D721Med (cell line): ENCODE measurements at regions not wholly inside any gene's neighbourhood (a gene's known extent, or its start where the extent isn't known, plus 50 kb on each side); places are given as distances from the start of the nearest gene placed in this dataset.

ENCODE experiments used
- DNase-seq: peaks from one replicate; pipeline ENCODE4 v3.0.0; 2011; ENCODE audit warnings: low spot score; ENCODE audit not compliant: insufficient read length
- FAIRE-seq: peaks from 2 replicates; lab custom pipeline; 2011; peaks lifted over from hg19 to GRCh38; lab: Jason Lieb, UNC
- TF ChIP-seq, protein P1 (sequence below): IDR thresholded peaks from 2 replicates; pipeline ENCODE4 v1.5.1; 2012; ENCODE audit warnings: mild to moderate bottlenecking, control low read depth; ENCODE audit not compliant: insufficient read depth; ENCODE audit errors: missing control alignments

DNA sequence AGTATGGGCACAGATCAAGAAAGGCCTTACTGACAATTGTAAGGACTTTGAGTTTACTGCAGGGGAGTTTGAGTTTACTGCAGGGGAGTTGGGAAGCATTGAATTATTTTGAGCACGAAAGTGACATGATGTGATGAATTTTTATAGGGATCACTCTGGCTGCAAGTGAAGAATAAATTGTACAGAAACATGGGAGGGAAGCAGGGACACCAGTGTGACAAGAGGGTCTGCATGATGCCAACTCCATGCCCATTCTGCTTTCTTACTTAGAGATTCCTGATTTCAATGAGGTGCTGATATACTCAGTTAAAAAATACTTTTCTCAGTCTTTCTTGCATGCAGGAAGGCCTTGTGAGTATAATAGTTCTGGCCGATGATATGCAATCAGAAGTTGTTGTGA, 234.4 kb downstream of the CENPF start:
- no peak for FAIRE-seq
- TF ChIP-seq, protein P1, sequence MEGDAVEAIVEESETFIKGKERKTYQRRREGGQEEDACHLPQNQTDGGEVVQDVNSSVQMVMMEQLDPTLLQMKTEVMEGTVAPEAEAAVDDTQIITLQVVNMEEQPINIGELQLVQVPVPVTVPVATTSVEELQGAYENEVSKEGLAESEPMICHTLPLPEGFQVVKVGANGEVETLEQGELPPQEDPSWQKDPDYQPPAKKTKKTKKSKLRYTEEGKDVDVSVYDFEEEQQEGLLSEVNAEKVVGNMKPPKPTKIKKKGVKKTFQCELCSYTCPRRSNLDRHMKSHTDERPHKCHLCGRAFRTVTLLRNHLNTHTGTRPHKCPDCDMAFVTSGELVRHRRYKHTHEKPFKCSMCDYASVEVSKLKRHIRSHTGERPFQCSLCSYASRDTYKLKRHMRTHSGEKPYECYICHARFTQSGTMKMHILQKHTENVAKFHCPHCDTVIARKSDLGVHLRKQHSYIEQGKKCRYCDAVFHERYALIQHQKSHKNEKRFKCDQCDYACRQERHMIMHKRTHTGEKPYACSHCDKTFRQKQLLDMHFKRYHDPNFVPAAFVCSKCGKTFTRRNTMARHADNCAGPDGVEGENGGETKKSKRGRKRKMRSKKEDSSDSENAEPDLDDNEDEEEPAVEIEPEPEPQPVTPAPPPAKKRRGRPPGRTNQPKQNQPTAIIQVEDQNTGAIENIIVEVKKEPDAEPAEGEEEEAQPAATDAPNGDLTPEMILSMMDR, result no peak

DNA sequence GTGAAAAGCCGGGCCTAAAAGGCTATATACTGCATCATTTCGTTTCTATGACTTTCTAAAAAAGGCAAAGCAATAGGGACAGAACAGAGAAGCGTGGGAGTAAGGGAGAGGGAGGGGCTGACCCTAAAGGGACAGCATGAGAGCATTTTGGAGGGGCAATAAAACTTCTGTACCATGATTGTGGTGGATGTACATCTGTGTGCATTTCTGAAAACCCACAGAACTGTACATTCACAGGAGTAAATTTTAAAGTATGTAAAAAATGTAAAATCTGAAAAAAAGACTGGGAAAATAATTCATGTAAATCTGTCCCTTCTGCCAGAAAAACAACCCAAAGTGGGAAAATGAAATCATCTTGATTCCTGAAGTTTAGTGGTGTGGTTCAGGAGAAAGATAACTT, 235.4 kb downstream of the CENPF start:
- DNase-seq (no peak), FAIRE-seq (no peak)
- TF ChIP-seq, protein P1, result no peak

More for the DNA sequence above, 234.4 kb downstream of the CENPF start:
- DNase-seq, result no peak

DNA sequence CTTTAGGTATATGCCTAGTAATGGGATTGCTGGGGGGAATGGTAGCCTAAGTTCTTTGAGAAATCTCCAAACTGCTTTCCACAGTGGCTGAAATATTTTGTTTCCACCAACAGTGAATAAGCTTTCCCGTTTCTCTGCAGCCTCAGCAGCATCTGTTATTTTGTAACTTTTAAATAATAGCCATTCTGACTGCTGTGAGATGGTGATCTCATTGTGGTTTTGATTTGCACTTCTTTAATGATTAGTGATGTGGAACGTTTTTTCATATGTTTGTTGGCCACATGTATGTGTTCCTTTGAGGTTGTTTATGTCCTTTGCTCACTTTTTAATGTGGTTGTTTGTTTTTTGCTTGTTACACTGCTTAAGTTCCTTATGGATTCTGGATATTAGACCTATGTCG, 237.4 kb downstream of the CENPF start:
- TF ChIP-seq, protein P1, result no peak
- FAIRE-seq, result peak; percentile 70
- DNase-seq, result no peak

DNA sequence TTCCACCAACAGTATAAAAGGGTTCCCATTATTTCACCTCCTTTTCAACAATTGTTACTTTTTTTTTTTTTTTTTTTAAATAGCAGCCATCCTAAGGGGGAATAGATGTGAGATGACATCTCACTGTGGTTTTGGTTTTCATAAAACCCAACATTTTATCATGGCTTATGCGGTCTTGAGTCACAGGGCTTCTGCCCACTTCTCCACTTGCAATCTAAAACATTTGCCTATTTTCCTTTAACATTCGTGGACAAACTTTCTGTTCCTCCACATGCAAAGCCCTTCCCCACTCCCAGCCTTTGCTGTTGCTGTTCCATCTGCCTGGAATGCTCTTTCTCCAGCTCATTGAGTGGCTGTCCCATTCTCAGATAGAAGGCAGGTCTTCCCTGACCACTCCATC, 239.7 kb upstream of the KCNK2 start:
- TF ChIP-seq, protein P1, result no peak
- DNase-seq, result no peak
- FAIRE-seq, result no peak

DNA sequence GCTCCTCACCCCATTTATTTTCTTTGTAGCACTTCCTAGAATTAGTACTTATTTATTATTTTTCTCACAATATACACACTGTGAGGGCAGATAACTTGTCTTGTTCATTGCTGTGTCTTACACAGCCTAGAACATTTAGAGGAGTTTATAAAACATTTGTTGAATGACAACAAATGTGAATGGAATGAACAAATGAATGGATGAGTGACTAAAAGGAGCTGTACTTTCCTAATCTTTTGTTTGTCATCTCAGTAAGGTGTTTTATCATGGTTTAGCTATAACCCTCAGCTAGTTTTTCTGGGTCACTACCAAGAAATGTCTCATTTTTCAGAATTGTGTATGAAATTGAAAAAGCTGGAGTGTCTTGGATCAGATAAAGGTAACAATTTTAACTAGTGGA, 239.3 kb upstream of the KCNK2 start:
- FAIRE-seq, result no peak
- TF ChIP-seq, protein P1, result no peak
- DNase-seq, result no peak

DNA sequence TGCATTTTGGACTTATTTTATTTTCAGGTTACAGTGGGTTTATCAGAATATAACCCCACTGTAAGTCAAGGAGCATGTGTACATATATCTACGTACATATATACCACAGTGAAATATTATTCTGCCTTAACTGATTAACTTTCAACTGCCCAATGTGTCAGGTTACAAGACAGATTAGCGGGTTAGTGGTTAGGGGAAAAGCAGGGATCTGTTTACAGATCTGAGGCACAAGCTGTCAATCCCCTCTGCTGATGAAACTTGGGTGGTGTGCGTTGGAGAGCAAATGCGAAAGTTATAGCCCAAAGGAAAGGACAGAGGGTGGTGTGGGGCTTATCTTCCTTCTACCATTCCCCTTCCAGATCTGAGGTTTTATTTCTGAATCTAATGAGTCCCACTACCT, 238.2 kb upstream of the KCNK2 start:
- TF ChIP-seq, protein P1, result no peak
- FAIRE-seq, result no peak
- DNase-seq, result no peak

DNA sequence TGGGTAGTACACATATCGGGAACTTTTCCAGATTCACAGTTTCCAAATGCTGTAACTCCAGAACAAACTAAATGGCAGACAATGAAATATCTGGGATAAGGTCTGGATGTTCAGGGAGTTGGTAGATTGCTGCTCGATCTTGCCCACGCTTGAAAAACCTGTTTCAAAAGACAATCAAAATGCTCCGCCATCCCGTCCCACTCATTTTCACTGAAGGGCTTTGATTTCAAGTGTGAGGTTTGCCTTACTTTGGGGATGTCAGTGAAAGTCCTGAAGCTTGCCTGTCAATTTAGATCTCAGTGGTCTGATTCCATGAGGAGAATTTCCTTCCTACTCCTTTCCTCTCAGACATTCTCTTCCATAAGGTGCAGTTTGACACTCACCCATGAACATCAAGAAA, 236.3 kb upstream of the KCNK2 start:
- TF ChIP-seq, protein P1, result no peak
- DNase-seq (no peak), FAIRE-seq (no peak)
